Activated CD4-positive, alpha-beta T cell treated with anti-CD3 and anti-CD28 coated beads for 36 hours (primary cell): ENCODE measurements at regions not wholly inside any gene's neighbourhood (a gene's known extent, or its start where the extent isn't known, plus 50 kb on each side); places are given as distances from the start of the nearest gene placed in this dataset.
"Not testable (repeated sequence)": the region's sequence is repeated elsewhere in the genome, so short reads cannot be mapped to it uniquely, and the experiment has no call there.

Source experiments
- ATAC-seq: fragments of 200-7000 bp; cut with Tn5 transposase; one replicate; pipeline ENCODE4 v1.10.0; 2021; ENCODE audit warnings: mild to moderate bottlenecking, moderate library complexity
- CTCF ChIA-PET: fragments of 350-600 bp; sonication (Branson Sonifier 250); formaldehyde crosslinking; loops from one replicate; lab custom pipeline; 2021; ENCODE audit warnings: antibody characterized with exemption; lab: Charles Lee
- POLR2A ChIA-PET: fragments of 350-600 bp; sonication (Branson Sonifier 250); formaldehyde crosslinking; loops from one replicate; lab custom pipeline; 2021; ENCODE audit warnings: antibody characterized with exemption, inconsistent platforms; lab: Charles Lee
- DNase-seq: peaks from one replicate; pipeline ENCODE4 v3.0.0-alpha.2; 2020
- H3K27ac Mint-ChIP-seq: one replicate; pipeline ENCODE4 v1.8.0; 2021; ENCODE audit warnings: mixed read lengths
- H3K27me3 Mint-ChIP-seq: one replicate; pipeline ENCODE4 v1.8.0; 2021; ENCODE audit warnings: mixed read lengths
- H3K36me3 Mint-ChIP-seq: one replicate; pipeline ENCODE4 v1.8.0; 2021; ENCODE audit warnings: low read depth, mixed read lengths
- H3K4me1 Mint-ChIP-seq: one replicate; pipeline ENCODE4 v1.8.0; 2021; ENCODE audit warnings: mixed read lengths
- H3K4me3 Mint-ChIP-seq: one replicate; pipeline ENCODE4 v1.8.0; 2021; ENCODE audit warnings: mild to moderate bottlenecking, moderate library complexity, mixed read lengths
- H3K9me3 Mint-ChIP-seq: one replicate; pipeline ENCODE4 v1.8.0; 2021; ENCODE audit warnings: low read depth, mixed read lengths
- intact Hi-C, 2 experiments: fragments of 100-400 bp; cut with DNase I in 1 of 2; cut with micrococcal nuclease in 1 of 2; formaldehyde crosslinking; loops; one replicate each; pipeline versions ENCODE4 v1.14.2 to v1.15.1; 2022 to 2024; cut with DNase I, micrococcal nuclease

DNA sequence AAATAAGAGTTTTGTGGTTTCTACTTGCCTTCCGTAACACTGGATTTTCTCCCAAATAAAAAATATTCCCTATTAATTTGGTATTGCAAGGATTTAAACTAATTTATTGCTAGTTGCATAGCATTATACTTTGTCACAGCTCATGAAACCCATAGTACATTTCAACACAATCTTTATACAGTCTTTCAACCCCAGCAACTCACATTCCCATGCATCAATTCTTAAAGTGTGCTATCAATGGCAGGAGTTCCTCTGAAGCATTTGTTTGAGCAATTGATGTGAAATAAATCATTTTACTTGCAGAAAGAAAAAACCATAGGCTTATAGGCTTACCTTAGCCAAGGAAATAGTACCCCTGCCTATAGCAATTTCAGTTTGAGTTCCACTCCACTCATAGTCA lies 251.9 kb downstream of the PAPSS1 start:
- CTCF ChIA-PET: no interaction called here
- peaks cover 1% of the 10 kb centered on the region for H3K27me3 Mint-ChIP-seq
- ATAC-seq: no peak

DNA sequence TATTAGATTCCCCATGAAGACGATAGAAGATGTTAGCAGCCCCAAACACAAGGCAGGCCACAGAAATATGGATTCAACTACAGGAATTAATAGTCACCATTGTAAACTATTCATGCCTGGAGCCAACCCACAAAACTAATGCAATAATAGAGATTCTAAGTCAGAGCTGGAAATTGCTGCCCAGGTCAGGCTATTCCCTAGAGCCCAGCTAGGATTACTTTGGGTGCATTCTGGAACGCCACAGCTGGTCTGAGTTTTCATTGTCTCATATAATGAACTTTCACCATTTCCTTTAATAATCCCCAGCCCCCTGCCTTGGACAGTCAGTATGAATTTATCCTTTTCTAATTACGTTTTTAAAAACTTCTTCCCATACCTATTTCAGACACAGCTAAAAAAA lies 252.6 kb downstream of the PAPSS1 start:
- ChIA-PET POLR2A (no interaction called here), CTCF (no interaction called here)
- intact Hi-C loops: no loop called here
- DNase-seq: no peak
- no peak overlapping the region for H3K27ac Mint-ChIP-seq
- peaks cover 1% of the 10 kb centered on the region for H3K27me3 Mint-ChIP-seq
- H3K36me3 Mint-ChIP-seq: no peaks in the 10 kb centered on the region
- ATAC-seq: no peak
- no peaks in the 10 kb centered on the region for H3K9me3 Mint-ChIP-seq
- H3K4me3 Mint-ChIP-seq: no peak overlapping the region
- no peaks in the 10 kb centered on the region for H3K4me1 Mint-ChIP-seq

More for the DNA sequence above, 251.9 kb downstream of the PAPSS1 start:
- H3K36me3 Mint-ChIP-seq: no peaks in the 10 kb centered on the region
- H3K9me3 Mint-ChIP-seq: no peaks in the 10 kb centered on the region
- H3K4me1 Mint-ChIP-seq: no peaks in the 10 kb centered on the region
- H3K27ac Mint-ChIP-seq: no peak overlapping the region
- POLR2A ChIA-PET: no interaction called here
- intact Hi-C loops: no loop called here
- no peak overlapping the region for H3K4me3 Mint-ChIP-seq
- DNase-seq: no peak

DNA sequence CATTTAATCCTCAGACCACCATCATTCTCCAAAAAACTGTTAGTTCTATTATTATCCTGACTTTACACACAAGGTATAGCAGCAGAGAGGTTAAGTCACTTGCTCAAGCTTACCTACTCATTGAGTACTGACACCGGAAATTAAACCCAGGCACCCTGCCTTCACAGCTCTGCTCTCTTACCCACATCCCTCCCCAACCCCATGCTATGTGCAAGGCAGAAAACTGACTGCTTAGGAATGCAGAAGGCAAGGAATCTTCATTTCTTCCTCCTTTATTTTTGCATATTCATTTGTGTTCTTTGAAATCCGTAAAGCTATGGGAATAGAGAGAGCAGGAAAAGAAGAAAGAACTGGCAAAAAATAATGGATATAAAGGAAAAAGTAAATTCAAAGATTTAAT lies 261.8 kb downstream of the PAPSS1 start:
- peaks cover 7% of the 10 kb centered on the region for H3K27me3 Mint-ChIP-seq
- no peak overlapping the region for H3K27ac Mint-ChIP-seq
- ATAC-seq (no peak), DNase-seq (no peak)
- CTCF ChIA-PET: no interaction called here
- no peak overlapping the region for H3K4me3 Mint-ChIP-seq
- no peaks in the 10 kb centered on the region for H3K9me3 Mint-ChIP-seq
- no peaks in the 10 kb centered on the region for H3K4me1 Mint-ChIP-seq
- intact Hi-C loops: no loop called here
- no peaks in the 10 kb centered on the region for H3K36me3 Mint-ChIP-seq
- POLR2A ChIA-PET: no interaction called here

- no peak overlapping the region for H3K27ac Mint-ChIP-seq
- CTCF ChIA-PET: no interaction called here
- intact Hi-C loops: no loop called here
- ATAC-seq: no peak
- no peaks in the 10 kb centered on the region for H3K9me3 Mint-ChIP-seq
- no peak for DNase-seq
- H3K4me1 Mint-ChIP-seq: no peaks in the 10 kb centered on the region
- no peaks in the 10 kb centered on the region for H3K36me3 Mint-ChIP-seq
- H3K27me3 Mint-ChIP-seq: peaks cover 12% of the 10 kb centered on the region
- no peak overlapping the region for H3K4me3 Mint-ChIP-seq
- POLR2A ChIA-PET: no interaction called here
Measured at GRCh38 chr4:107453987-107454386, 266.0 kb downstream of the PAPSS1 start.

- H3K27ac Mint-ChIP-seq: no peak overlapping the region
- H3K27me3 Mint-ChIP-seq: peaks cover 11% of the 10 kb centered on the region
- no peaks in the 10 kb centered on the region for H3K36me3 Mint-ChIP-seq
- no peaks in the 10 kb centered on the region for H3K9me3 Mint-ChIP-seq
- no peak overlapping the region for H3K4me3 Mint-ChIP-seq
- DNase-seq (no peak), ATAC-seq (no peak)
- no peaks in the 10 kb centered on the region for H3K4me1 Mint-ChIP-seq
- intact Hi-C loops: no loop called here
- ChIA-PET POLR2A (no interaction called here), CTCF (interaction anchor here (0.8 kb wide), 1 partner anchor 1307 kb away, joined by 5 read pairs; no protein-coding TSS in a partner anchor)
Measured at GRCh38 chr4:107452717-107453630, 267.1 kb downstream of the PAPSS1 start.

DNA sequence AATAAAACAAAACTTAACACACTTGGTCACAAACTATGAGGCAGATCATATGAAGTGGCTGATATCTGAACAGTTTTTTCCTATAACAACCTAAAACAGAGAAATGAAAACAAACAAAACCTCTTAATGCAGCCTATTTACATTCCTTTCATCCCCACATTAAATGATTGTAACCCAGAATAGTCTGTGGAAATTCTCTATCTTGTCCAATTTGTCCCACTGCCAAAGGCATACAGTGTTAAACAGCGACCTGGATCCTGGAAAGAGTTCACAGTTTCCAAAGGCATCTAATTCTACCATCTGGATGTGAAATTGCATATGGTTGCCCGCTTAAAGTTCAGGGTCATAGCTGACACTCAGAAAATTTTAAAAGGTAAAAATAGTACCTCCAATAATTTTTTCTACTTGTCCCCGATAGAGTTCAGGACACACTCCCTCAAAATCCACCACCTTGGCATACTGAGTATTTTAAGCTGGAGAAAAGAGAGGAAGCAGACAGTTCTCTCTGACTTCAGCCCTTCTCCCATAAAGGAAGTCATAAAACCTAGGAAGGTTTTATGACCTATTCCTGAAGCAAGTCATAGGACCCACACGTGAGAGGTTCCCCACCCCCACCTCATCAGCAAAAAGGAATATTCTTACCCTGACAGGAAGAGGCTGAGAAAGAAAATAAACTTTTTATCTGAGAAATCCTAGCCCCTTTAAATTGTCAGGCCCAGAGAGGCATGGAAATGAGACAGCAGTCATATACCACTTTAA lies 270.2 kb downstream of the PAPSS1 start:
- CTCF ChIA-PET: no interaction called here
- POLR2A ChIA-PET: no interaction called here
- Mint-ChIP-seq H3K27ac (no peak overlapping the region), H3K36me3 (no peaks in the 10 kb centered on the region), H3K4me3 (no peak overlapping the region), H3K9me3 (no peaks in the 10 kb centered on the region), H3K4me1 (no peaks in the 10 kb centered on the region), H3K27me3 (peaks cover 7% of the 10 kb centered on the region)
- ATAC-seq (no peak), DNase-seq (no peak)
- intact Hi-C loops: no loop called here

DNA sequence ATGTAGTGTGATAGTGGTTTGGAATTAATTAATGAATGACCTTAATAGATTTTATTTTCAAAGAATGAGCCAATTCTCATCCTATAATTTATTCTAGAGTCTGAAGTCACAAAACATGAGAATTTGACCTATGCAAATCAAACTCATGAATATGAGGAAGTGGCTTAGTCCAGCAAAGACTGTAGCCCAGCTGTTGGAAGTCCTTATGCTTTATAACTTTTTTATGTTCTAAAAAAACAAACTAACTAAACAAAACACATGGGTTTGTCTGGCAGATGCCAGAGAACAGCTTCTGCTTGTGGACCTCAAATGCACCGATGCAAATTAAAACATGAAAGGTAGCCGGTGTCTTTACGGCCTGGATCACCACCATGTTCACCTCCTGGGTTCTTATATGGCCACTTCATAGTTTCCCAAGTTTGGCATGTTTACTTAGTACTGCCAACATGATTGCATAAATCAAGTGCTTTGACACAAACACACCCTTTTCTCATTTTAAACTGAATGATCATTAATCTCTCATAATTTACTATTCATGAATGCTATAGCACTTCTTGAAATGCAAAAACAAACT lies 277.4 kb downstream of the PAPSS1 start:
- ChIA-PET CTCF (no interaction called here), POLR2A (no interaction called here)
- no peaks in the 10 kb centered on the region for H3K36me3 Mint-ChIP-seq
- ATAC-seq: no peak
- intact Hi-C loops: no loop called here
- H3K4me3 Mint-ChIP-seq: no peak overlapping the region
- H3K4me1 Mint-ChIP-seq: no peaks in the 10 kb centered on the region
- no peak for DNase-seq
- H3K27ac Mint-ChIP-seq: no peak overlapping the region
- H3K9me3 Mint-ChIP-seq: no peaks in the 10 kb centered on the region
- no peaks in the 10 kb centered on the region for H3K27me3 Mint-ChIP-seq

GRCh38 chr4:107439401-107439800 lies 280.6 kb downstream of the PAPSS1 start:
- Mint-ChIP-seq H3K4me1 (no peaks in the 10 kb centered on the region), H3K36me3 (no peaks in the 10 kb centered on the region), H3K27ac (no peak overlapping the region), H3K4me3 (no peak overlapping the region), H3K9me3 (no peaks in the 10 kb centered on the region), H3K27me3 (peaks cover 3% of the 10 kb centered on the region)
- POLR2A ChIA-PET: no interaction called here
- CTCF ChIA-PET: no interaction called here
- no peak for DNase-seq
- intact Hi-C loops: no loop called here
- ATAC-seq: no peak

DNA sequence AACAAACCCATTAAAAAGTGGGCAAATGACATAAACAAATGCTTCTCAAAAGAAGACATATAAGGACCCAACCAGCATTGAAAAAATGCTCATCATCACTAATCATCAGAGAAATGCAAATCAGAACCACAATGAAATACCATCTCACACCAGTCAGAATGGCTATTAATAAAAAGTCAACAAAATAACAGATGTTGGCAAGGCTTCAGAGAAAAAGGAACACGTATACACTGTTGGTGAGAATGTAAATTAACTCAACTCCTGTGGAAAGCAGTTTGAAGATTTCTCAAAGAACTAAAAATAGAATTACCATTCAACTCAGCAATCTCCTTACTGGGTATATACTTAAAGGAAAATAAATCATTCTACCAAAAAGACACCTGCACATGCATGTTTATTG lies 283.6 kb downstream of the PAPSS1 start:
- H3K36me3 Mint-ChIP-seq, ATAC-seq, DNase-seq, intact Hi-C loops, CTCF ChIA-PET, H3K27ac Mint-ChIP-seq, H3K9me3 Mint-ChIP-seq, H3K4me1 Mint-ChIP-seq, H3K27me3 Mint-ChIP-seq, H3K4me3 Mint-ChIP-seq, POLR2A ChIA-PET: not testable (repeated sequence)

DNA sequence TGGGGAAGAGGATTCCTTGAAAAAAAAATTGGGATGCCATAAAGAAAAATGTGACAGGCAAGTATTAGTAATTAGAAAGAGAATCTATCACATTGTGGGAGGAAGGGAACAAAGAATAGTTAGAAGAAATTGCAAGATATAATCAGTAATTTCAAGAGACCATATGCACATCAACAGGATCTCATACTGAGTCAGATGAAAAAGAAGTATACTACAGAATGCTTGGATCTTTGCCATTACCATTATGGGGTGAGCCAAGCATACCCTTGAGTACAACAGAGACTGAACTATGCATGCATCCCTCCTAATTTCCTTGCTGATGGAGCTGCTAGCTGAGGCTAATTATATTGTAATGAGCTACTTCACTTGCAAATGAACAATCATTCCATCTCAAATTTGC lies 287.6 kb downstream of the PAPSS1 start:
- no peaks in the 10 kb centered on the region for H3K4me1 Mint-ChIP-seq
- H3K9me3 Mint-ChIP-seq: no peaks in the 10 kb centered on the region
- CTCF ChIA-PET: no interaction called here
- no peak overlapping the region for H3K4me3 Mint-ChIP-seq
- intact Hi-C loops: no loop called here
- POLR2A ChIA-PET: no interaction called here
- peaks cover 7% of the 10 kb centered on the region for H3K27me3 Mint-ChIP-seq
- DNase-seq: no peak
- ATAC-seq: no peak
- no peaks in the 10 kb centered on the region for H3K36me3 Mint-ChIP-seq
- H3K27ac Mint-ChIP-seq: no peak overlapping the region

GRCh38 chr4:107423677-107424405 lies 296.2 kb downstream of the PAPSS1 start:
- no peak for ATAC-seq
- ChIA-PET POLR2A (no interaction called here), CTCF (no interaction called here)
- Mint-ChIP-seq H3K9me3 (no peaks in the 10 kb centered on the region), H3K36me3 (no peaks in the 10 kb centered on the region), H3K4me1 (peaks cover 1% of the 10 kb centered on the region), H3K27me3 (peaks cover 5% of the 10 kb centered on the region), H3K4me3 (no peak overlapping the region), H3K27ac (no peak overlapping the region)
- DNase-seq: no peak
- intact Hi-C loops: no loop called here
